Activated naive CD8-positive, alpha-beta T cell treated with anti-CD3 and anti-CD28 coated beads, Interleukin-2, amount 10 ng/mL, durations not matched to agents 7 days and 5 days (primary cell): ENCODE measurements at regions not wholly inside any gene's neighbourhood (a gene's known extent, or its start where the extent isn't known, plus 50 kb on each side); places are given as distances from the start of the nearest gene placed in this dataset.

ENCODE experiments used
- ATAC-seq: fragments of 150-1000 bp; cut with Tn5 transposase; one replicate; pipeline ENCODE4 v1.10.0; 2021; ENCODE audit warnings: low read depth, moderate library complexity
- POLR2A ChIA-PET: fragments of 350-600 bp; sonication (Branson Sonifier 250); formaldehyde crosslinking; loops from one replicate; lab custom pipeline; 2021; ENCODE audit warnings: antibody characterized with exemption; lab: Charles Lee
- DNase-seq: peaks from one replicate; pipeline ENCODE4 v3.0.0; 2021
- H3K27ac Mint-ChIP-seq: one replicate; pipeline ENCODE4 v1.8.0; 2022; ENCODE audit warnings: mild to moderate bottlenecking, mixed read lengths
- H3K27me3 Mint-ChIP-seq: one replicate; pipeline ENCODE4 v1.8.0; 2022; ENCODE audit warnings: mild to moderate bottlenecking, moderate library complexity, mixed read lengths
- H3K36me3 Mint-ChIP-seq: one replicate; pipeline ENCODE4 v1.8.0; 2021; ENCODE audit warnings: mild to moderate bottlenecking, mixed read lengths
- H3K4me1 Mint-ChIP-seq: one replicate; pipeline ENCODE4 v1.8.0; 2021; ENCODE audit warnings: mixed read lengths
- H3K4me3 Mint-ChIP-seq: one replicate; pipeline ENCODE4 v1.8.0; 2022; ENCODE audit warnings: mild to moderate bottlenecking, moderate library complexity, mixed read lengths
- H3K9me3 Mint-ChIP-seq: one replicate; pipeline ENCODE4 v1.8.0; 2021; ENCODE audit warnings: mixed read lengths

GRCh38 chr16:79788949-79789348 is 188.4 kb upstream of the MAF start:
- no peaks in the 10 kb centered on the region for H3K36me3 Mint-ChIP-seq
- no peaks in the 10 kb centered on the region for H3K4me1 Mint-ChIP-seq
- H3K9me3 Mint-ChIP-seq, result no peaks in the 10 kb centered on the region
- H3K27ac Mint-ChIP-seq, result no peak overlapping the region
- no peak overlapping the region for H3K4me3 Mint-ChIP-seq
- H3K27me3 Mint-ChIP-seq, result no peaks in the 10 kb centered on the region
- ATAC-seq, result no peak
- DNase-seq, result no peak
- POLR2A ChIA-PET, result no interaction called here

- no peaks in the 10 kb centered on the region for H3K9me3 Mint-ChIP-seq
- DNase-seq, result no peak
- ATAC-seq, result no peak
- no peaks in the 10 kb centered on the region for H3K4me1 Mint-ChIP-seq
- POLR2A ChIA-PET, result no interaction called here
- H3K27me3 Mint-ChIP-seq, result no peaks in the 10 kb centered on the region
- H3K36me3 Mint-ChIP-seq, result no peaks in the 10 kb centered on the region
- H3K27ac Mint-ChIP-seq, result no peak overlapping the region
- H3K4me3 Mint-ChIP-seq, result no peak overlapping the region
Measured at GRCh38 chr16:79786389-79786788, 185.9 kb upstream of the MAF start.

- POLR2A ChIA-PET, result no interaction called here
- Mint-ChIP-seq H3K4me1 (no peaks in the 10 kb centered on the region), H3K27ac (no peak overlapping the region), H3K9me3 (no peaks in the 10 kb centered on the region), H3K36me3 (no peaks in the 10 kb centered on the region), H3K4me3 (no peak overlapping the region), H3K27me3 (no peaks in the 10 kb centered on the region)
- ATAC-seq (no peak), DNase-seq (no peak)
Measured at GRCh38 chr16:79784007-79784406, 183.5 kb upstream of the MAF start.

- H3K27me3 Mint-ChIP-seq, result peaks cover 6% of the 10 kb centered on the region
Measured at GRCh38 chr16:79777679-79778078, 177.1 kb upstream of the MAF start.

GRCh38 chr16:79776243-79776847 is 175.8 kb upstream of the MAF start:
- ATAC-seq (no peak), DNase-seq (no peak)
- Mint-ChIP-seq H3K36me3 (no peaks in the 10 kb centered on the region), H3K9me3 (no peaks in the 10 kb centered on the region), H3K27me3 (peaks cover 10% of the 10 kb centered on the region), H3K4me3 (no peak overlapping the region), H3K4me1 (no peaks in the 10 kb centered on the region), H3K27ac (no peak overlapping the region)
- POLR2A ChIA-PET, result no interaction called here

More at GRCh38 chr16:79777679-79778078, 177.1 kb upstream of the MAF start:
- no peak overlapping the region for H3K4me3 Mint-ChIP-seq
- H3K27ac Mint-ChIP-seq, result no peak overlapping the region
- POLR2A ChIA-PET, result interaction anchor here (0.9 kb wide), 1 partner anchor 10 kb away, joined by 3 read pairs; no protein-coding TSS in a partner anchor
- DNase-seq (no peak), ATAC-seq (no peak)
- H3K4me1 Mint-ChIP-seq, result no peaks in the 10 kb centered on the region
- H3K36me3 Mint-ChIP-seq, result no peaks in the 10 kb centered on the region
- no peaks in the 10 kb centered on the region for H3K9me3 Mint-ChIP-seq

- Mint-ChIP-seq H3K4me3 (no peak overlapping the region), H3K9me3 (no peaks in the 10 kb centered on the region), H3K27me3 (peaks cover 19% of the 10 kb centered on the region), H3K27ac (no peak overlapping the region), H3K4me1 (peaks cover 9% of the 10 kb centered on the region), H3K36me3 (no peaks in the 10 kb centered on the region)
- no peak for ATAC-seq
- no peak for DNase-seq
- POLR2A ChIA-PET, result no interaction called here
Measured at GRCh38 chr16:79772784-79773183, 172.2 kb upstream of the MAF start.

- no peak overlapping the region for H3K27ac Mint-ChIP-seq
- no peaks in the 10 kb centered on the region for H3K36me3 Mint-ChIP-seq
- no peaks in the 10 kb centered on the region for H3K9me3 Mint-ChIP-seq
- peaks cover 9% of the 10 kb centered on the region for H3K4me1 Mint-ChIP-seq
- no peak for DNase-seq
- no peak overlapping the region for H3K4me3 Mint-ChIP-seq
- no peak for ATAC-seq
- POLR2A ChIA-PET, result no interaction called here
- H3K27me3 Mint-ChIP-seq, result peaks cover 19% of the 10 kb centered on the region
Measured at GRCh38 chr16:79772048-79772447, 171.5 kb upstream of the MAF start.

GRCh38 chr16:79770244-79771064 is 169.9 kb upstream of the MAF start:
- POLR2A ChIA-PET, result interaction anchor here (0.5 kb wide), 1 partner anchor 423 kb away, joined by 3 read pairs; no protein-coding TSS in a partner anchor
- H3K4me3 Mint-ChIP-seq, result peak overlapping the region; percentile 85
- H3K27me3 Mint-ChIP-seq, result peaks cover 26% of the 10 kb centered on the region

GRCh38 chr16:79769928-79770243 is 169.3 kb upstream of the MAF start:
- peak overlapping the region; percentile 85 for H3K4me3 Mint-ChIP-seq
- peaks cover 26% of the 10 kb centered on the region for H3K27me3 Mint-ChIP-seq
- ATAC-seq (no peak), DNase-seq (no peak)
- no peaks in the 10 kb centered on the region for H3K9me3 Mint-ChIP-seq
- POLR2A ChIA-PET, result interaction anchor here (0.5 kb wide), 1 partner anchor 424 kb away, joined by 3 read pairs; no protein-coding TSS in a partner anchor
- H3K27ac Mint-ChIP-seq, result peak overlapping the region; percentile 45
- no peaks in the 10 kb centered on the region for H3K36me3 Mint-ChIP-seq
- H3K4me1 Mint-ChIP-seq, result peaks cover 9% of the 10 kb centered on the region

More at GRCh38 chr16:79770244-79771064, 169.9 kb upstream of the MAF start:
- Mint-ChIP-seq H3K27ac (peak overlapping the region; percentile 45), H3K36me3 (no peaks in the 10 kb centered on the region), H3K9me3 (no peaks in the 10 kb centered on the region), H3K4me1 (peaks cover 9% of the 10 kb centered on the region)
- ATAC-seq (peak; percentile 99), DNase-seq (peak; percentile 68)

GRCh38 chr16:79769270-79769927 is 168.9 kb upstream of the MAF start:
- Mint-ChIP-seq H3K4me1 (peaks cover 9% of the 10 kb centered on the region), H3K27me3 (peaks cover 28% of the 10 kb centered on the region), H3K36me3 (no peaks in the 10 kb centered on the region), H3K27ac (no peak overlapping the region), H3K9me3 (no peaks in the 10 kb centered on the region), H3K4me3 (peak overlapping the region; percentile 85)
- POLR2A ChIA-PET, result interaction anchor here (0.5 kb wide), 1 partner anchor 424 kb away, joined by 3 read pairs; no protein-coding TSS in a partner anchor
- DNase-seq, result no peak
- no peak for ATAC-seq

- no peak for DNase-seq
- ATAC-seq, result no peak
- Mint-ChIP-seq H3K27me3 (peaks cover 28% of the 10 kb centered on the region), H3K27ac (no peak overlapping the region), H3K36me3 (no peaks in the 10 kb centered on the region), H3K9me3 (no peaks in the 10 kb centered on the region), H3K4me3 (no peak overlapping the region), H3K4me1 (peaks cover 9% of the 10 kb centered on the region)
- POLR2A ChIA-PET, result interaction anchor here (0.9 kb wide), 1 partner anchor 9 kb away, joined by 3 read pairs; no protein-coding TSS in a partner anchor
Measured at GRCh38 chr16:79768276-79768970, 167.9 kb upstream of the MAF start.

GRCh38 chr16:79767421-79768275 is 167.1 kb upstream of the MAF start:
- no peak for DNase-seq
- Mint-ChIP-seq H3K4me3 (no peak overlapping the region), H3K9me3 (no peaks in the 10 kb centered on the region), H3K4me1 (peaks cover 9% of the 10 kb centered on the region), H3K27ac (no peak overlapping the region), H3K36me3 (no peaks in the 10 kb centered on the region), H3K27me3 (peaks cover 26% of the 10 kb centered on the region)
- POLR2A ChIA-PET, result interaction anchor here (0.9 kb wide), 1 partner anchor 10 kb away, joined by 3 read pairs; no protein-coding TSS in a partner anchor
- no peak for ATAC-seq
